Inflammatory macrophage treated with lipopolysaccharide for 1 hour (primary cell): ENCODE measurements at regions not wholly inside any gene's neighbourhood (a gene's known extent, or its start where the extent isn't known, plus 50 kb on each side); places are given as distances from the start of the nearest gene placed in this dataset.

Experiments used
- DNase-seq, 2 donors: peaks; one replicate each; pipeline ENCODE4 v3.0.0-alpha.2; 2020 to 2022

- DNase-seq: no peak
These were observed 60.7 kb upstream of the LCORL start for GRCh38 chr4:18082236-18082635.

DNA sequence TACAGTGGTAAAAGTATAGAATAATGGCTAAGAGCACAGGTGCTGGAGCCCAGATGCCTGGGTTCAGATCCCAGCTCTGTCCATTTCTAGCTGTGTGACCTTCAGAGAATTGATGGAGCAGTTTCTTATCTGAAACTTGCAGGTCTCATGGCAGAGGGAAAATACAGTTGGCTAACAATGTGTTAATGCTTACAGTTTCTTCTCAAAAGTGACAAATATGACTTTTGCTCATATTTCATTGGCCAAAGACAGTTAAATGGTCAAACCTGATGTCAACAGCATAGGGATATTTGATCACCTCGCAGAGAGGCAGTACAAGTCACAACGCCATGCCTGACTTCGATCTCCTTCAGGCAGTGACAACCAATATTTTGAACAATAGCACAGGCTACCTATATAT lies 60.2 kb upstream of the LCORL start:
- no peak for DNase-seq

GRCh38 chr4:18077808-18078207 lies 56.3 kb upstream of the LCORL start:
- DNase-seq: no peak

- DNase-seq: peak in 1 of 2 donors; percentile 8
These were observed 54.4 kb upstream of the LCORL start for GRCh38 chr4:18075823-18076433.

GRCh38 chr4:18071894-18072293 lies 50.3 kb upstream of the LCORL start:
- DNase-seq: no peak
